Neuronal stem cell (in vitro differentiated cells): ENCODE measurements at regions not wholly inside any gene's neighbourhood (a gene's known extent, or its start where the extent isn't known, plus 50 kb on each side); places are given as distances from the start of the nearest gene placed in this dataset.

Source experiments
- DNase-seq: peaks from one replicate; pipeline ENCODE4 v3.0.0-alpha.2; 2013; ENCODE audit warnings: low spot score
- H2AFZ ChIP-seq: one replicate; pipeline ENCODE4 v1.6.1; 2013; ENCODE audit warnings: mild to moderate bottlenecking, low read length, inconsistent platforms
- H2AK5ac ChIP-seq: 2 replicates; pipeline ENCODE4 v1.6.1; 2013; ENCODE audit warnings: low read depth, mild to moderate bottlenecking, inconsistent platforms, low read length, moderate library complexity, mixed read lengths
- H2BK120ac ChIP-seq: 2 replicates; pipeline ENCODE4 v1.6.1; 2013; ENCODE audit warnings: low read depth, mild to moderate bottlenecking, inconsistent platforms, low read length, moderate library complexity, mixed read lengths
- H2BK12ac ChIP-seq: one replicate; pipeline ENCODE4 v1.6.1; 2013; ENCODE audit warnings: low read length, inconsistent platforms
- H2BK15ac ChIP-seq: 2 replicates; pipeline ENCODE4 v1.6.1; 2013; ENCODE audit warnings: mild to moderate bottlenecking, low read length, inconsistent platforms, mixed read lengths
- H2BK5ac ChIP-seq: one replicate; pipeline ENCODE4 v1.6.1; 2013; ENCODE audit warnings: inconsistent platforms, mild to moderate bottlenecking, low read length, moderate library complexity
- H3K14ac ChIP-seq: one replicate; pipeline ENCODE4 v1.6.1; 2013; ENCODE audit warnings: low read length, inconsistent platforms
- H3K18ac ChIP-seq: 2 replicates; pipeline ENCODE4 v1.6.1; 2013; ENCODE audit warnings: low read length, inconsistent platforms
- H3K23ac ChIP-seq: 2 replicates; pipeline ENCODE4 v1.6.1; 2013; ENCODE audit warnings: low read depth, mild to moderate bottlenecking, mixed read lengths, low read length, inconsistent platforms; ENCODE audit not compliant: poor library complexity
- H3K27ac ChIP-seq: replicated peaks from 3 replicates; pipeline ENCODE4 v1.5.1; 2013; ENCODE audit warnings: low read length, inconsistent platforms
- H3K27me3 ChIP-seq, 3 experiments: 2 replicates each; pipeline ENCODE4 v1.6.1; 2013; ENCODE audit warnings: low read length in 3 of 3, mild to moderate bottlenecking in 2 of 3, inconsistent platforms in 1 of 3, low read depth in 1 of 3, mixed read lengths in 1 of 3, moderate library complexity in 1 of 3; ENCODE audit not compliant: control insufficient read depth in 3 of 3, insufficient read depth in 3 of 3
- H3K36me3 ChIP-seq, 2 donors: replicated peaks in 1 of 2; 2 replicates each; pipeline ENCODE4 v1.6.1; 2013; ENCODE audit warnings: low read length in 2 of 2; ENCODE audit not compliant: control insufficient read depth in 2 of 2, insufficient read depth in 2 of 2
- H3K4ac ChIP-seq: 2 replicates; pipeline ENCODE4 v1.6.1; 2013; ENCODE audit warnings: inconsistent platforms, mild to moderate bottlenecking, low read length, moderate library complexity
- H3K4me1 ChIP-seq, 2 donors: 1 replicate in 1 of 2; 2 replicates in 1 of 2; pipeline ENCODE4 v1.6.1; 2013; ENCODE audit warnings: low read length in 2 of 2, low read depth in 1 of 2; ENCODE audit not compliant: control insufficient read depth in 2 of 2, insufficient read depth in 1 of 2
- H3K4me2 ChIP-seq: one replicate; pipeline ENCODE4 v1.6.1; 2013; ENCODE audit warnings: mild to moderate bottlenecking, low read length, inconsistent platforms; ENCODE audit not compliant: insufficient read depth, poor library complexity, severe bottlenecking
- H3K4me3 ChIP-seq, 2 donors: 2 replicates each; pipeline ENCODE4 v1.5.1; 2013; ENCODE audit warnings: low read length in 2 of 2, mild to moderate bottlenecking in 2 of 2, inconsistent platforms in 1 of 2, moderate library complexity in 1 of 2
- H3K79me1 ChIP-seq: one replicate; pipeline ENCODE4 v1.6.1; 2013; ENCODE audit warnings: low read depth, mild to moderate bottlenecking, inconsistent platforms, low read length, moderate library complexity
- H3K9ac ChIP-seq: one replicate; pipeline ENCODE4 v1.6.1; 2013; ENCODE audit warnings: mild to moderate bottlenecking, low read depth, low read length, inconsistent platforms; ENCODE audit not compliant: poor library complexity
- H3K9me3 ChIP-seq, 2 donors: replicated peaks in 1 of 2; 2 replicates each; pipeline versions ENCODE3 to v1.6.1; 2013; ENCODE audit warnings: low read length in 2 of 2, mild to moderate bottlenecking in 2 of 2, inconsistent platforms in 1 of 2, low read depth in 1 of 2, mixed read lengths in 1 of 2, moderate library complexity in 1 of 2; ENCODE audit not compliant: control insufficient read depth in 2 of 2, insufficient read depth in 1 of 2
- H4K8ac ChIP-seq: one replicate; pipeline ENCODE4 v1.6.1; 2013; ENCODE audit warnings: low read depth, mild to moderate bottlenecking, inconsistent platforms, low read length, moderate library complexity
- H4K91ac ChIP-seq: one replicate; pipeline ENCODE4 v1.6.1; 2013; ENCODE audit warnings: low read length, low read depth, mild to moderate bottlenecking, inconsistent platforms; ENCODE audit not compliant: poor library complexity
- WGBS, 2 donors: extraction: QIAGEN DNeasy Blood & Tissue Kit; methylation state at CpG; one replicate each; pipeline ENCODE4 v1.1.7; 2013; ENCODE audit warnings: missing lambda C conversion rate in 2 of 2, mixed read lengths in 1 of 2; ENCODE audit not compliant: insufficient read length in 2 of 2, insufficient replicate concordance in 1 of 2; ENCODE audit errors: extremely low coverage in 2 of 2; 5-methylcytosine and 5-hydroxymethylcytosine counted together

DNA sequence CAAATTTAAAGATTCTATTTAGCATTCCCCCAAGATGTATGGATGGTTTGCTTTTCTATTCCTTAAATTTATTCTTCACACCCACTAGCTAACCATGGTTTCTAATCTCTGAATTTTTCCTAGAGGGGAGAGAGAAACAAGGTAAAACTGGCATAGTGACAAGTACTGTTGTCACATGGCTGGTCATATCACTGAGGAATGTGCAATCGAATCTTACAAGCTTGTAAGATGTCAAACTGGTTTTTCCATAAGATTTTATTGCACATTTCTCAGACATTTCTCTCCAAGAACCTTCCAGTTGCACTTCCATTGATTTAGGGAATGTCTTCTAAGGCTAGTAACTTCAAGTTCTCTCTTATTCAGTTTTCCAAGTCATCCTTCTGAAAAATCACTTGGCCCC is 89.8 kb downstream of the MBL2 start:
- Histone ChIP-seq H3K36me3 (no peaks in the 10 kb centered on the region), H2AK5ac (no peak overlapping the region), H4K91ac (no peak overlapping the region), H4K8ac (no peak overlapping the region), H3K4ac (no peak overlapping the region), H2BK5ac (no peak overlapping the region), H3K27me3 (no peaks in the 10 kb centered on the region), H3K79me1 (no peaks in the 10 kb centered on the region), H3K27ac (no peak overlapping the region), H2BK120ac (no peak overlapping the region), H3K9me3 (no peaks in the 10 kb centered on the region), H3K23ac (no peak overlapping the region), H3K4me1 (no peaks in the 10 kb centered on the region), H3K18ac (no peak overlapping the region), H2BK12ac (no peak overlapping the region), H3K14ac (no peak overlapping the region), H2BK15ac (no peak overlapping the region), H2AFZ (no peak overlapping the region), H3K4me2 (no peak overlapping the region), H3K4me3 (no peak overlapping the region), H3K9ac (no peak overlapping the region)
- no peak for DNase-seq
- no CpG with 5 or more reads among the region's 1 CpG for WGBS, 2 donors

DNA sequence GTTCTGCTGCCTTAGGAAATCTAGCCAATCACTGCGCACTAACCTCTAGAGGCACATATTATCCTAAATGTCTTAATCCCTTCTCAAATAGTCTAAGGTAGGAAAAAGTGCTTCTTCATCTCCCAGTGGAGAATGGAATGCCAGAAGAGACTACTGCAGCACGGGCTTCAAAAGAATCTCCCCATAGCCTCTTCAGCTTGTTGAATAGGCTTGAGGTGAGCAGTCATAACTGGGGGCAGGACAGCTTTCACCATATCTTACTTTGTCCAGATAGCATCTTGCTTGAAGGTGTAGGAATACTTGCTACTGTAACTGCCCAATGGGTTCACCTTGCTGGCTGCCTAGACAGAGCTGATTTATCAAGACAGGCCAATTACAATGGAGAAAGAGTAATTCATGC is 88.8 kb downstream of the MBL2 start:
- H3K27me3 ChIP-seq, result no peaks in the 10 kb centered on the region
- no peak overlapping the region for H3K14ac ChIP-seq
- H2AFZ ChIP-seq, result no peak overlapping the region
- no peaks in the 10 kb centered on the region for H3K79me1 ChIP-seq
- H2BK120ac ChIP-seq, result no peak overlapping the region
- no peak overlapping the region for H3K23ac ChIP-seq
- no CpG with 5 or more reads among the region's 2 CpGs for WGBS, 2 donors
- H3K9me3 ChIP-seq, result no peaks in the 10 kb centered on the region
- H3K4me1 ChIP-seq, result no peaks in the 10 kb centered on the region
- H2BK5ac ChIP-seq, result no peak overlapping the region
- H3K36me3 ChIP-seq, result no peaks in the 10 kb centered on the region
- no peak overlapping the region for H4K91ac ChIP-seq
- H2AK5ac ChIP-seq, result no peak overlapping the region
- no peak overlapping the region for H4K8ac ChIP-seq
- no peak overlapping the region for H3K18ac ChIP-seq
- DNase-seq, result no peak
- no peak overlapping the region for H2BK15ac ChIP-seq
- H3K4me3 ChIP-seq, result no peak overlapping the region
- no peak overlapping the region for H3K27ac ChIP-seq
- H3K4ac ChIP-seq, result no peak overlapping the region
- no peak overlapping the region for H3K9ac ChIP-seq
- H3K4me2 ChIP-seq, result no peak overlapping the region
- H2BK12ac ChIP-seq, result no peak overlapping the region

DNA sequence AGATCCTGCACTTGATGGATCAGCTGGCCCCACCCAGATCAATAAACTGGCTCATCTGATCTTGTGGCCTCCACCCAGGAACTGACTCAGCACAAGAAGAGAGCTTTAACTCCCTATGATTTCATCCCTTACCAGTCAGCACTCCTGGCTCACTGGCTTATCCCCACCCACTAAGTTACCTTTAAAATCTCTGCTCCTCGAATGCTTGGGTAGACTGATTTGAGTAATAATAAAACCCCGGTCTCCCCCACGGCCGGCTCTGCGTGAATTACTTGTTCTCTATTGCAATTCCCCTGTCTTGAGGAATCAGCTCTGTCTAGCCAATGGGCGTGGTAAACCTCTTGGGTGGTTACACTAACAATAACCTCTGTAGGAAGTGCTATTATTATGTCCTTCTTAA is 83.7 kb downstream of the MBL2 start:
- Histone ChIP-seq H2BK15ac (no peak overlapping the region), H2BK5ac (no peak overlapping the region), H3K4me2 (no peak overlapping the region), H3K9me3 (peaks cover 0 to 1% of the 10 kb centered on the region in 2 donors), H3K9ac (no peak overlapping the region), H2BK12ac (no peak overlapping the region), H3K4ac (no peak overlapping the region), H3K14ac (no peak overlapping the region), H4K91ac (no peak overlapping the region), H3K4me1 (no peaks in the 10 kb centered on the region), H3K4me3 (no peak overlapping the region), H3K18ac (no peak overlapping the region), H2AK5ac (no peak overlapping the region), H3K36me3 (no peaks in the 10 kb centered on the region), H2BK120ac (no peak overlapping the region), H3K23ac (no peak overlapping the region), H3K27me3 (no peaks in the 10 kb centered on the region), H3K27ac (no peak overlapping the region), H4K8ac (no peak overlapping the region), H2AFZ (no peak overlapping the region), H3K79me1 (no peaks in the 10 kb centered on the region)
- WGBS, 2 donors, result no CpG with 5 or more reads among the region's 6 CpGs
- DNase-seq, result no peak

DNA sequence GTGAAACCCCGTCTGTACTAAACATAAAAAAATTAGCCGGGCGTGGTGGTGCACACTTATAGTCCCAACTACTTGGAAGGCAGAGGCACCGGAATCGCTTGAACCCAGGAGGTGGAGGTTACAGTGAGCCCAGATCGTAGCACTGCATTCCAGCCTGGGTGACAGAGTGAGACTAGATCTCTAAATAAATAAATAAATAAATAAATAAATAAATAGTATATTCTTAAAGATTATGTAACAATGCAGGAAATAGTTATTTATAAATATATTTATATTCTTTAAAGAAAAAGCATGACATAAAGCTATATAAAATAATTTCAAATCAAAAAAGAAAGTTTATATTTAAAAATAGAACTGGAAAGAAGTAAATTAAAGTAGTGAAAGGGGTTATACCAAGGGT is 76.4 kb downstream of the MBL2 start:
- Histone ChIP-seq H2BK12ac (no peak overlapping the region), H2BK120ac (no peak overlapping the region), H3K9me3 (peaks cover 0 to 1% of the 10 kb centered on the region in 2 donors), H3K27me3 (no peaks in the 10 kb centered on the region), H3K4ac (no peak overlapping the region), H3K27ac (no peak overlapping the region), H2BK15ac (no peak overlapping the region), H2AFZ (no peak overlapping the region), H2AK5ac (no peak overlapping the region), H3K4me1 (no peaks in the 10 kb centered on the region), H3K4me3 (no peak overlapping the region), H3K79me1 (no peaks in the 10 kb centered on the region), H4K91ac (no peak overlapping the region), H3K36me3 (no peaks in the 10 kb centered on the region), H3K4me2 (no peak overlapping the region), H2BK5ac (no peak overlapping the region), H3K23ac (no peak overlapping the region), H3K9ac (no peak overlapping the region), H3K18ac (no peak overlapping the region), H4K8ac (no peak overlapping the region), H3K14ac (no peak overlapping the region)
- no CpG with 5 or more reads among the region's 6 CpGs for WGBS, 2 donors
- no peak for DNase-seq
